K562 (cell line): ENCODE measurements at regions not wholly inside any gene's neighbourhood (a gene's known extent, or its start where the extent isn't known, plus 50 kb on each side); places are given as distances from the start of the nearest gene placed in this dataset.

Experiments used
- ATAC-seq: fragments of 200-7000 bp; cut with Tn5 transposase; 3 replicates; pipeline ENCODE4 v1.9.1; 2020; ENCODE audit warnings: moderate library complexity
- BruUV-seq: library from RNA; stranded (reverse); fragments of 400-500 nt; replicated peaks from 2 replicates; lab custom pipeline; 2021; lab: Mats Ljungman, UMichigan
- CTCF ChIA-PET: fragments of 300-600 bp; formaldehyde crosslinking; extraction: SDS; loops from one replicate; lab custom pipeline; 2021; ENCODE audit warnings: low intra/inter-chr PET ratio; lab: Yijun Ruan, JAX
- POLR2A ChIA-PET: fragments of 300-600, 350-650 bp; sonication (Branson Sonifier 250); formaldehyde crosslinking; extraction: SDS; loops from one replicate; lab custom pipeline; 2021; ENCODE audit warnings: antibody characterized with exemption, inconsistent platforms; lab: Yijun Ruan, JAX
- DNase-seq, 4 experiments: peaks; one replicate each; pipeline versions ENCODE4 v3.0.0 to v3.0.0-alpha.2; 2011 to 2018; ENCODE audit warnings: low spot score in 3 of 4, mixed read lengths in 3 of 4; ENCODE audit errors: extremely low read depth in 1 of 4
- FAIRE-seq: peaks from 2 replicates; lab custom pipeline; 2011; peaks lifted over from hg19 to GRCh38; lab: Jason Lieb, UNC
- H2AFZ ChIP-seq: 2 replicates; pipeline ENCODE4 v1.6.0; 2011; ENCODE audit warnings: low read depth, low read length, control low read depth, inconsistent platforms
- H3K27ac ChIP-seq: fragments of 200-600 bp; 3 replicates; pipeline ENCODE4 v1.8.0; 2011; ENCODE audit warnings: low read depth, mild to moderate bottlenecking, control low read depth, inconsistent platforms, low read length, moderate library complexity, mixed read lengths; ENCODE audit errors: extremely low read depth
- H3K27me3 ChIP-seq, 2 experiments: fragments of 300-600 bp in 1 of 2; 2 replicates in 1 of 2; 3 replicates in 1 of 2; pipeline versions ENCODE4 v1.6.0 to v1.8.0; 2011; ENCODE audit warnings: inconsistent platforms in 2 of 2, low read length in 2 of 2, mild to moderate bottlenecking in 1 of 2, mixed read lengths in 1 of 2, moderate library complexity in 1 of 2; ENCODE audit not compliant: control insufficient read depth in 2 of 2, insufficient read depth in 2 of 2
- H3K36me3 ChIP-seq: fragments of 300-600 bp; 3 replicates; pipeline ENCODE4 v1.8.0; 2011; ENCODE audit warnings: mild to moderate bottlenecking, low read length, inconsistent platforms; ENCODE audit not compliant: control insufficient read depth, insufficient read depth
- H3K4me1 ChIP-seq, 2 experiments: fragments of 200-600 bp in 1 of 2; replicated peaks in 1 of 2; 2 replicates in 1 of 2; 3 replicates in 1 of 2; pipeline versions ENCODE4 v1.5.1 to v1.8.0; 2011; ENCODE audit warnings: inconsistent platforms in 2 of 2, low read length in 2 of 2, mild to moderate bottlenecking in 1 of 2, mixed read lengths in 1 of 2, moderate library complexity in 1 of 2; ENCODE audit not compliant: control insufficient read depth in 2 of 2, insufficient read depth in 2 of 2
- H3K4me2 ChIP-seq: 2 replicates; pipeline ENCODE4 v1.6.1; 2011; ENCODE audit warnings: low read length, control low read depth, inconsistent platforms, mixed read lengths; ENCODE audit not compliant: insufficient read depth
- H3K4me3 ChIP-seq: fragments of 200-600 bp; sonication (generic), shearing (Covaris generic); 2 replicates; pipeline ENCODE4 v1.5.1; 2016; ENCODE audit warnings: control low read depth, inconsistent platforms
- H3K79me2 ChIP-seq: fragments of 200-600 bp; 3 replicates; pipeline ENCODE4 v1.8.0; 2011; ENCODE audit warnings: low read length, inconsistent platforms; ENCODE audit not compliant: control insufficient read depth, insufficient read depth
- H3K9ac ChIP-seq, 2 experiments: 2 replicates each; pipeline versions ENCODE4 v1.6.0 to v1.6.1; 2011; ENCODE audit warnings: low read depth in 2 of 2, low read length in 2 of 2, control low read depth in 1 of 2, inconsistent platforms in 1 of 2, mild to moderate bottlenecking in 1 of 2, mixed read lengths in 1 of 2; ENCODE audit not compliant: insufficient read depth in 1 of 2
- H3K9me1 ChIP-seq: one replicate; pipeline ENCODE4 v1.6.0; 2011; ENCODE audit warnings: inconsistent platforms, mild to moderate bottlenecking, low read length, moderate library complexity; ENCODE audit not compliant: control insufficient read depth, insufficient read depth
- H3K9me3 ChIP-seq: replicated peaks from 2 replicates; pipeline ENCODE4 v1.5.1; 2011; ENCODE audit warnings: low read depth, low read length, inconsistent platforms; ENCODE audit not compliant: control insufficient read depth, insufficient read depth
- H4K20me1 ChIP-seq: replicated peaks from 2 replicates; pipeline ENCODE4 v1.6.1; 2011; ENCODE audit warnings: low read length, inconsistent platforms, mixed read lengths; ENCODE audit not compliant: control insufficient read depth, insufficient read depth
- FOXJ3 ChIP-seq: sonication (generic); formaldehyde crosslinking; IDR thresholded peaks from 2 replicates; pipeline ENCODE4 v1.4.0; 2020; ENCODE audit warnings: mild to moderate bottlenecking, missing genetic modification reagents
- HEY1 ChIP-seq: fragments of 250-450 bp; sonication (Bioruptor Pico); IDR thresholded peaks from 2 replicates; pipeline ENCODE4 v1.5.0; 2020; ENCODE audit warnings: mild to moderate bottlenecking, moderate library complexity, borderline replicate concordance
- KLF16 ChIP-seq: IDR thresholded peaks from 2 replicates; pipeline ENCODE4 v1.6.1; 2016; ENCODE audit warnings: antibody characterized with exemption
- L3MBTL2 ChIP-seq: fragments of 450-650 bp; IDR thresholded peaks from 2 replicates; pipeline ENCODE4 v1.6.1; 2016; ENCODE audit warnings: mild to moderate bottlenecking, moderate library complexity
- MEF2A ChIP-seq: IDR thresholded peaks from 2 replicates; pipeline ENCODE4 v1.6.1; 2011; ENCODE audit warnings: low read depth, mild to moderate bottlenecking, low read length, moderate library complexity; ENCODE audit not compliant: control insufficient read depth
- NCOA1 ChIP-seq: fragments of 450-650 bp; IDR thresholded peaks from 2 replicates; pipeline ENCODE4 v1.6.1; 2016; ENCODE audit warnings: low read depth
- SAFB2 ChIP-seq: fragments of 200-400 bp; formaldehyde crosslinking; IDR thresholded peaks from 2 replicates; pipeline ENCODE4 v1.6.1; 2018; ENCODE audit warnings: borderline replicate concordance, low read length, low read depth, moderate library complexity; ENCODE audit not compliant: severe bottlenecking
- ZNF217 ChIP-seq: sonication (generic); formaldehyde crosslinking; IDR thresholded peaks from 2 replicates; pipeline ENCODE4 v1.8.0; 2022; ENCODE audit warnings: mild to moderate bottlenecking, missing genetic modification reagents
- ZNF3 ChIP-seq: fragments of 250-450 bp; sonication (Bioruptor Pico); IDR thresholded peaks from 2 replicates; pipeline ENCODE4 v1.5.0; 2021; ENCODE audit warnings: mild to moderate bottlenecking, moderate library complexity
- WGBS: fragments of 100-300 bp; shearing (Covaris generic); methylation state at CpG from one replicate; pipeline ENCODE4 v1.1.6; 2016; ENCODE audit warnings: low coverage, mixed read lengths; ENCODE audit not compliant: insufficient coverage; ENCODE audit errors: missing lambda C conversion rate; 5-methylcytosine and 5-hydroxymethylcytosine counted together
- in situ Hi-C: fragments of 300-500 bp; cut with MboI; formaldehyde crosslinking; loops from 4 replicates; pipeline ENCODE4 v1.15.0; 2018; ENCODE audit warnings: inconsistent platforms, mixed read lengths
- intact Hi-C: fragments of 100-400 bp; cut with micrococcal nuclease; formaldehyde crosslinking; loops from 2 replicates; pipeline ENCODE4 v1.14.2; 2022
- TF ChIP-seq, protein P1 (sequence below): sonication (generic); formaldehyde crosslinking; IDR thresholded peaks from 2 replicates; pipeline ENCODE4 v1.8.0; 2022; ENCODE audit warnings: missing genetic modification reagents, mild to moderate bottlenecking, borderline replicate concordance
- TF ChIP-seq, protein P2 (sequence below): fragments of 250-450 bp; sonication (Bioruptor Pico); IDR thresholded peaks from 2 replicates; pipeline ENCODE4 v1.4.0; 2020
- TF ChIP-seq, protein P3 (sequence below): fragments of 250-450 bp; sonication (Bioruptor Pico); IDR thresholded peaks from 2 replicates; pipeline ENCODE4 v1.5.0; 2021; ENCODE audit warnings: mild to moderate bottlenecking, moderate library complexity

DNA sequence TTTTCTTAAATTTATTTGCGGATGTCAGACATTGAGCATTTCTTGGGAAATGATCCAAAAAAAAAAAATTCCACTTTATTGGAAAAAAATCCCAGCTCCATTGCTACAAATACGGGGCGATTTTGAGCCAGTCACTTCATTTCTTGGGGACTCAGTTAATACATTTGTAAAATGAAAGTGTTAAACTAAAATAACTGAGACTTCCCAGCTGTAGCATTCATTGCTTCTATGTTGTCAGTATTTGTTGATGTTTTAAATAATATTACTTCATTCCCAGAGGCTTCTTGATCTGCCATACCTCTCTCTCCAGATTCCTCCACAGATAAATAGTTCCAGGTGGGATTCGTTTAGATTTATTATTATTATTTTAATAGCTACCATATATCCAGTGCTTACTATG, 77.1 kb upstream of the HS3ST3A1 start:
- Histone ChIP-seq H3K9me3 (no peaks in the 10 kb centered on the region), H3K36me3 (no peaks in the 10 kb centered on the region), H2AFZ (no peak overlapping the region), H3K27ac (no peak overlapping the region), H3K9me1 (no peaks in the 10 kb centered on the region), H3K4me2 (no peak overlapping the region), H3K4me1 (no peaks in the 10 kb centered on the region), H3K9ac (no peak overlapping the region), H3K4me3 (no peak overlapping the region), H4K20me1 (no peaks in the 10 kb centered on the region), H3K79me2 (no peaks in the 10 kb centered on the region), H3K27me3 (no peaks in the 10 kb centered on the region)
- no peak for FAIRE-seq
- in situ Hi-C loops: no loop called here
- no peak for TF ChIP-seq L3MBTL2
- no peak for TF ChIP-seq MEF2A
- TF ChIP-seq, protein P1, sequence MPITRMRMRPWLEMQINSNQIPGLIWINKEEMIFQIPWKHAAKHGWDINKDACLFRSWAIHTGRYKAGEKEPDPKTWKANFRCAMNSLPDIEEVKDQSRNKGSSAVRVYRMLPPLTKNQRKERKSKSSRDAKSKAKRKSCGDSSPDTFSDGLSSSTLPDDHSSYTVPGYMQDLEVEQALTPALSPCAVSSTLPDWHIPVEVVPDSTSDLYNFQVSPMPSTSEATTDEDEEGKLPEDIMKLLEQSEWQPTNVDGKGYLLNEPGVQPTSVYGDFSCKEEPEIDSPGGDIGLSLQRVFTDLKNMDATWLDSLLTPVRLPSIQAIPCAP (CRISPR knock-in tag): no peak
- WGBS: 0% methylated on average over 4 of the region's 4 CpGs
- no peak for DNase-seq
- no TSS peak for BruUV-seq
- intact Hi-C loops: no loop called here
- ChIA-PET CTCF (no interaction called here), POLR2A (no interaction called here)
- no peak for ATAC-seq

DNA sequence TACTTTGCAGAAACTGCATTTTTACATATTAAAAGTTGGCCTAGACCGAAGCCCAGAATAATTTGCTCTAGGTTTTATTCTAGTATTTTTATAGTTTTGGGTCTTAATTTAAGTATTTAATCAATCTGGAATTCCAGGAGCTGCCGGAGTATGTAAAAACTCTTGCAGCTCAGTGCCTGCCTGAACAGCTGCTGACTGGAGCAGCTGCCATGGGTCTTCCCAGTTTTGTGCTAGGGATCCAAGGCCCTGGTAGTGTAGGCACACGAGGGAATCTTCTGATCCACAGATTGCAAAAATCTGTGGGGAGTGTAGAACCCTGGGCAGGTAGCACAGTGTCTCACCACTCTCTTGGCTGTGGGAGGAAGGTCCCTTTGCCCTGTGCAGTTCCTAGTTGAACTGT, 87.0 kb upstream of the HS3ST3A1 start:
- H3K9me1 ChIP-seq: no peaks in the 10 kb centered on the region
- no peak overlapping the region for H3K4me2 ChIP-seq
- ATAC-seq (no peak), DNase-seq (no peak), FAIRE-seq (no peak)
- H3K36me3 ChIP-seq: no peaks in the 10 kb centered on the region
- H3K79me2 ChIP-seq: no peaks in the 10 kb centered on the region
- in situ Hi-C loops: no loop called here
- no peak overlapping the region for H3K27ac ChIP-seq
- POLR2A ChIA-PET: no interaction called here
- no peak overlapping the region for H3K9ac ChIP-seq
- CTCF ChIA-PET: no interaction called here
- no peaks in the 10 kb centered on the region for H3K4me1 ChIP-seq
- 3% methylated on average over 3 of the region's 3 CpGs for WGBS
- H3K27me3 ChIP-seq: no peaks in the 10 kb centered on the region
- no peaks in the 10 kb centered on the region for H4K20me1 ChIP-seq
- no peak overlapping the region for H3K4me3 ChIP-seq
- intact Hi-C loops: no loop called here
- H2AFZ ChIP-seq: no peak overlapping the region
- BruUV-seq: no TSS peak
- no peaks in the 10 kb centered on the region for H3K9me3 ChIP-seq
- TF ChIP-seq, protein P2, sequence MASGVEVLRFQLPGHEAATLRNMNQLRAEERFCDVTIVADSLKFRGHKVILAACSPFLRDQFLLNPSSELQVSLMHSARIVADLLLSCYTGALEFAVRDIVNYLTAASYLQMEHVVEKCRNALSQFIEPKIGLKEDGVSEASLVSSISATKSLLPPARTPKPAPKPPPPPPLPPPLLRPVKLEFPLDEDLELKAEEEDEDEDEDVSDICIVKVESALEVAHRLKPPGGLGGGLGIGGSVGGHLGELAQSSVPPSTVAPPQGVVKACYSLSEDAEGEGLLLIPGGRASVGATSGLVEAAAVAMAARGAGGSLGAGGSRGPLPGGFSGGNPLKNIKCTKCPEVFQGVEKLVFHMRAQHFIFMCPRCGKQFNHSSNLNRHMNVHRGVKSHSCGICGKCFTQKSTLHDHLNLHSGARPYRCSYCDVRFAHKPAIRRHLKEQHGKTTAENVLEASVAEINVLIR: no peak
- TF ChIP-seq, protein P3, sequence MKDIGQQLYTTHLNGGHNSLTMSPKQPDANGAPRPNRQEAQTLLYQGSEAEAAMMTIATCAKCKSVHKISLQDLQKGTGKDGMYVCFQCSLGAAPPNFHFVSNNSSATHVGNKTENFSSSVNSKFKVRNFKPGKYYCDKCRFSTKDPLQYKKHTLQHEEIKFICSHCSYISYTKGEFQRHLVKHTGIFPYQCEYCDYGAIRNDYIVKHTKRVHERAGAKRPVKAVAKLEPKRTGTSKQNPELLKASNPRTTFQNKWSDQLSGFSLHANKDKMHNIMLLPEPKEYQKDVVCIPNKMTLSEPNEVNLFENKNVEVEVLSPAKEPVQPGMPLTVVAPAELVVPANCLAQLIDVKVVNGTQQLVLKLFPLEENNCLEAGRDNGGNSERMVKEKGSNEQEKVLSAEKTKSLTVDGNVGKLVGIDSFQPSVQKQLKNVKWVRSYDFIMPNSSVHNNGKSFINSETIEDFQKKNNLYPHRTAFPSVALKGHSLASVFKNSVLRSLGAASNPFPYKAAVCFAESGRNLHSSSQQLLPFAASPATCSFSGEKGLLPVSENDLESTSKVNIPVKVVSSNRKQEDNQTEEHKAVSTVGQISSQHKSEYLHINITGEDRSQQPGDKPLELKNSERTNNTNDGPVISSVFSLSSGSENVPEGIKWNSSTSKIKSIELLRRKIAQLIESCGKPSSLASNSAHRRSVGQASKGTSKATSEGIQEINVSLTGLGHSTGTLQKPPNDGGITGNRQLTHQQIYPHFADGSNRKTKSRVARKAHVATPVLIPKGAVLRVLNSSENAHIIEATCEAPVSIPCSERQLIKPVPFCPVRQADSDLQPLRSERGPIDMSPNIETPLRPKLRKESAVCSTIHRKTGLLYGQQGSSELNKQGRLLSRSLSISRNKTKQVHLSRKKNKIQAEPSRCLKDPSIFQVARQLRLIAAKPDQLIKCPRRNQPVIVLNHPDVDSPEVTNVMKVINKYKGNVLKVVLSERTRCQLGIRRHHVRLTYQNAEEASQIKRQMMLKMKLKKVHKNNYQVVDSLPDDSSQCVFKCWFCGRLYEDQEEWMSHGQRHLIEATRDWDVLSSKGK (CRISPR knock-in tag): no peak
- TF ChIP-seq FOXJ3 (CRISPR knock-in tag) (no peak), ZNF217 (no peak), NCOA1 (no peak), HEY1 (no peak), ZNF3 (CRISPR knock-in tag) (no peak), KLF16 (no peak), SAFB2 (no peak)
